ENCODE measurements at regions not wholly inside any gene's neighbourhood (a gene's known extent, or its start where the extent isn't known, plus 50 kb on each side); places are given as distances from the start of the nearest gene placed in this dataset.

- TF ChIP-seq POLR2A (IDR thresholded peaks at IDR 0.05; ENCODE audit: low read depth, low read length), result no peak
- TF ChIP-seq TAF1 (IDR thresholded peaks at IDR 0.05; ENCODE audit: low read depth, low read length), result no peak
- no peak for TF ChIP-seq POLR2AphosphoS5 (IDR thresholded peaks at IDR 0.05; ENCODE audit: low read depth, low read length)
- TF ChIP-seq SPI1 (IDR thresholded peaks at IDR 0.05; ENCODE audit: low read depth, low read length), result no peak
- no peak for TF ChIP-seq PAX5 (IDR thresholded peaks at IDR 0.05; ENCODE audit: insufficient read depth, low read length, severe bottlenecking)
- no peak for TF ChIP-seq POU2F2 (IDR thresholded peaks at IDR 0.05; ENCODE audit: low read depth, low read length)
These were observed 97.1 kb upstream of the GNAO1 start for GRCh38 chr16:56094231-56094630.
